AG04449 (cell line): ENCODE measurements at regions not wholly inside any gene's neighbourhood (a gene's known extent, or its start where the extent isn't known, plus 50 kb on each side); places are given as distances from the start of the nearest gene placed in this dataset.
"Not testable (repeated sequence)": the region's sequence is repeated elsewhere in the genome, so short reads cannot be mapped to it uniquely, and the experiment has no call there.

Experiments used
- CTCF ChIA-PET: fragments of 350-600 bp; formaldehyde crosslinking; extraction: SDS; loops from one replicate; lab custom pipeline; 2021; ENCODE audit warnings: antibody characterized with exemption; lab: Yijun Ruan, JAX
- POLR2A ChIA-PET: fragments of 400-600, 350-600 bp; formaldehyde crosslinking; extraction: SDS; loops from one replicate; lab custom pipeline; 2020; ENCODE audit warnings: antibody characterized with exemption, inconsistent platforms; lab: Yijun Ruan, JAX
- DNase-seq: peaks from one replicate; pipeline ENCODE4 v3.0.0-alpha.2; 2010; ENCODE audit warnings: low read depth, low spot score
- H3K4me3 ChIP-seq: 2 replicates; pipeline ENCODE4 v1.5.1; 2011; ENCODE audit warnings: low read depth, mild to moderate bottlenecking, control low read depth, low read length
- CTCF ChIP-seq: IDR thresholded peaks from one replicate; pipeline ENCODE4 v1.5.1; 2011; ENCODE audit warnings: mild to moderate bottlenecking, moderate library complexity, low read length, control low read depth, inconsistent platforms; ENCODE audit not compliant: insufficient read depth; ENCODE audit errors: missing control alignments

GRCh38 chr13:88823114-88823513 is 1151.9 kb downstream of the SLITRK5 start:
- TF ChIP-seq CTCF, result no peak
- ChIA-PET POLR2A (no interaction called here), CTCF (no interaction called here)
- no peak overlapping the region for H3K4me3 ChIP-seq
- no peak for DNase-seq

- CTCF ChIA-PET, result no interaction called here
- TF ChIP-seq CTCF, result no peak
- no peak overlapping the region for H3K4me3 ChIP-seq
- POLR2A ChIA-PET, result no interaction called here
- DNase-seq, result no peak
These were observed 1153.0 kb downstream of the SLITRK5 start for GRCh38 chr13:88824218-88824617.

GRCh38 chr13:88840085-88840484 is 1168.9 kb downstream of the SLITRK5 start:
- CTCF ChIA-PET, result no interaction called here
- TF ChIP-seq CTCF, result no peak
- POLR2A ChIA-PET, result no interaction called here
- H3K4me3 ChIP-seq, result no peak overlapping the region
- DNase-seq, result no peak

- CTCF ChIA-PET, H3K4me3 ChIP-seq, DNase-seq, POLR2A ChIA-PET: not testable (repeated sequence)
These were observed 1181.1 kb downstream of the SLITRK5 start for GRCh38 chr13:88852293-88852692.

- CTCF ChIA-PET, result no interaction called here
- no peak for DNase-seq
- TF ChIP-seq CTCF, result no peak
- POLR2A ChIA-PET, result no interaction called here
- H3K4me3 ChIP-seq, result no peak overlapping the region
These were observed 1186.1 kb downstream of the SLITRK5 start for GRCh38 chr13:88857256-88857655.

GRCh38 chr13:88862095-88862620 is 1191.0 kb downstream of the SLITRK5 start:
- DNase-seq, result no peak
- CTCF ChIA-PET, result no interaction called here
- POLR2A ChIA-PET, result no interaction called here
- no peak for TF ChIP-seq CTCF
- H3K4me3 ChIP-seq, result no peak overlapping the region

- CTCF ChIA-PET, result no interaction called here
- H3K4me3 ChIP-seq, result no peak overlapping the region
- no peak for TF ChIP-seq CTCF
- DNase-seq, result no peak
- POLR2A ChIA-PET, result no interaction called here
These were observed 1191.9 kb downstream of the SLITRK5 start for GRCh38 chr13:88863116-88863515.
